Mucosa of descending colon (tissue), 3 donors: ENCODE measurements at regions not wholly inside any gene's neighbourhood (a gene's known extent, or its start where the extent isn't known, plus 50 kb on each side); places are given as distances from the start of the nearest gene placed in this dataset.
A peak's percentile ranks its signal among the peaks of the same experiment; 100 is the strongest.

ENCODE experiments used
- ATAC-seq: fragments of 200-7000 bp; cut with Tn5 transposase; one replicate; pipeline ENCODE4 v1.9.1; 2020; ENCODE audit warnings: mild to moderate bottlenecking, moderate library complexity
- DNase-seq, 3 donors: peaks; one replicate each; pipeline ENCODE4 v3.0.0-alpha.2; 2020
- H3K36me3 ChIP-seq: fragments of 200-600 bp; one replicate; pipeline ENCODE4 v1.8.0; 2021; ENCODE audit warnings: low read depth, mild to moderate bottlenecking
- H3K4me1 ChIP-seq: fragments of 200-600 bp; one replicate; pipeline ENCODE4 v1.8.0; 2021; ENCODE audit warnings: low read depth, mild to moderate bottlenecking
- H3K4me3 ChIP-seq: fragments of 200-600 bp; one replicate; pipeline ENCODE4 v1.8.0; 2021; ENCODE audit warnings: mild to moderate bottlenecking
- H3K9me3 ChIP-seq: fragments of 200-600 bp; one replicate; pipeline ENCODE4 v1.8.0; 2021; ENCODE audit warnings: mild to moderate bottlenecking
- CTCF ChIP-seq: fragments of 200-600 bp; IDR thresholded peaks from one replicate; pipeline ENCODE4 v1.8.0; 2022; ENCODE audit warnings: antibody characterized with exemption, mild to moderate bottlenecking
- intact Hi-C, 2 donors: fragments of 100-400 bp; cut with DNase I in 1 of 2; cut with micrococcal nuclease in 1 of 2; formaldehyde crosslinking; loops; one replicate each; pipeline versions ENCODE4 v1.11.0 to v1.11.1; 2022; cut with DNase I, micrococcal nuclease
- donor health status: DM: no; HTN: no; CAD: no; lungs with moderate emphysema.
- donor health status: DM: no; HTN: no; CAD: no.
- donor health status: DM: no; HTN: yes; CAD: no.

GRCh38 chr14:101473045-101473729 is 88.1 kb upstream of the DIO3 start:
- ATAC-seq (no peak), DNase-seq (no peak)
- no peaks in the 10 kb centered on the region for H3K9me3 ChIP-seq
- H3K36me3 ChIP-seq = no peaks in the 10 kb centered on the region
- peaks cover 19% of the 10 kb centered on the region for H3K4me1 ChIP-seq
- intact Hi-C loops = no loop called here
- no peak for TF ChIP-seq CTCF
- no peak overlapping the region for H3K4me3 ChIP-seq

- peak in 1 of 3 donors; percentile 3 for DNase-seq
- ATAC-seq = no peak
- Histone ChIP-seq H3K9me3 (no peaks in the 10 kb centered on the region), H3K36me3 (no peaks in the 10 kb centered on the region), H3K4me1 (peaks cover 19% of the 10 kb centered on the region), H3K4me3 (no peak overlapping the region)
- intact Hi-C loops = no loop called here
- TF ChIP-seq CTCF = no peak
Observed at GRCh38 chr14:101473795-101474562, 87.3 kb upstream of the DIO3 start.

DNA sequence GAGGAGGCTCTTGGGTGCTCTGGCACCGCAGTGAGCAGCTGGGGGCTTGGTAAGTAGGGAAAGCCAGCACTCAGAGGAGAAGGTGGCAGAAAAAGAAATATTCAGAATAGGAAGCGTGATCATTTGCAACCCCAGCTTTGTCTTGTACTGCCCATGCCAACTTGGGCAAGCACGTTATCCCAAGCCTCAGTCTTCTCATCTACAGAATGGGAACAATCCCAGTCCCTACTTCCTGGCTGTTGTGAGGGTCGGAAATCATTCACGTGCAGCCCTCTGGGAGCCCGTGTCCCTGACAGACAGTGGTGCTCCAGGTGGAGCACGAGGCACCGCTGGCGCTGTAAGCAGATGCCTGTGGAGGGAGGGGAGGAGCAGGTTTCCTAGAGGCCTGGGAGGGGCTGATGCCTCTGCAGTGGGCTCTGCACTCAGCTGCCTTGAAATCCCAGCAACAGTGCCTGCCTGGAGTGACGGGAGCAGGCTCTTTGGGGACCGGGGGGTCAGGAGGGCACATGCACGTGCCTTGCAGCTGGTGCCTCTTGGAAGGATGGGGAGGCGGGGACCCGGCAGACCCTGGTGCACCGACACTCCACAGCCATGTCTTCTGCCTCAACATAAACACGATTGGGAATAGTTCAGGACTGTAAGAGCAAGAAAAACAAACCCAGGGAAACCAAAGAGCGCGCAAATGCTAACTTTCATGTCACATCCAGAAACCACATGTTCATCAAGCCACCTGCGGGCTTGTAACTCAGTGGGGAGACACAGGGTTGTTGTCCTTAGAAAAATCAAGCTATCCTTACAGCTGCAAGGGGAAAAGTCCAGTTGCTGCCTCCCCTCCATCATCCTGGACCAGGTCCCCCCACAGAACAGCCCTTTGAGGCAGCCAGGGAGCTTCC is 86.5 kb upstream of the DIO3 start:
- peaks cover 19% of the 10 kb centered on the region for H3K4me1 ChIP-seq
- H3K9me3 ChIP-seq = no peaks in the 10 kb centered on the region
- TF ChIP-seq CTCF = no peak
- H3K4me3 ChIP-seq = no peak overlapping the region
- DNase-seq (peak in 1 of 3 donors; percentile 29), ATAC-seq (no peak)
- H3K36me3 ChIP-seq = no peaks in the 10 kb centered on the region
- intact Hi-C loops = no loop called here

DNA sequence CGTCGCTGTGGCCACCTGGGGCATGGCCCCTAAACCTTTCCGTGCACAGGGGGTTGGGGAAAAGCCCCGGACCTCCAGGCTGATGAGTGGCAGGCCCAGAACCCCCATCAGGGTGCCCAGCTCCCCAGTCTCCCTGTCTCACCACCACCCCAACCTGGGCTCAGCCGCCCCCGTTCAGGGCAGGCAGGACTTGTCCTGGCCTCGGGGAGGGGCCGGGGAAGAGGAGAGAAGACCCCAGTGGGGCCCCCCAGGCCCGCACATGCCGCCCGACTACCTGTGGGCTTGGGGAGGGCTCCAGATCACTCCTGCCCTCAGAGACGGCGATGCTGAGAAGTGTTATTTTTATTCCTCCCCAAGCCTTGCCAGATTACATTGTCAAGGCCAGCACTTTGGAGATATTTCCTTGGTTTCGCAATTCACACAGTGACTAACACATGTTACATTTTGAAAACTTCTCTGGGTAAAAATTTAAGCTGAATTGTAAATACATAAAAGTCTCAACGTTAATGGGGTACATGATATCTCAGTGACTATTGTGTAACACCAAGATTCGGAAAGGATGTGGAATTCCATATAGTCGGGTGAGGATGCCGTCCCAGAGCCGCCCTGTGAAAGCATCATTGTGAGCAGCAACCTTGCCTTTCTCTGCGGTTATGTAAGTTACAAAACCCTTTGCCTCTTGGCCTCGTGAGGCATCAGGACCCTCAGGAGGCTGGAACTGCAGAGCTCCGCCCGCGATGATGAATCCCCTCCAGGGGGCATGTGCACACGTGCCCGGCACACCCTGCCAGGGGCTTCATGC is 85.6 kb upstream of the DIO3 start:
- DNase-seq = no peak
- Histone ChIP-seq H3K36me3 (no peaks in the 10 kb centered on the region), H3K4me3 (no peak overlapping the region), H3K9me3 (no peaks in the 10 kb centered on the region), H3K4me1 (peaks cover 19% of the 10 kb centered on the region)
- ATAC-seq = peak; percentile 22
- intact Hi-C loops = no loop called here
- no peak for TF ChIP-seq CTCF

DNA sequence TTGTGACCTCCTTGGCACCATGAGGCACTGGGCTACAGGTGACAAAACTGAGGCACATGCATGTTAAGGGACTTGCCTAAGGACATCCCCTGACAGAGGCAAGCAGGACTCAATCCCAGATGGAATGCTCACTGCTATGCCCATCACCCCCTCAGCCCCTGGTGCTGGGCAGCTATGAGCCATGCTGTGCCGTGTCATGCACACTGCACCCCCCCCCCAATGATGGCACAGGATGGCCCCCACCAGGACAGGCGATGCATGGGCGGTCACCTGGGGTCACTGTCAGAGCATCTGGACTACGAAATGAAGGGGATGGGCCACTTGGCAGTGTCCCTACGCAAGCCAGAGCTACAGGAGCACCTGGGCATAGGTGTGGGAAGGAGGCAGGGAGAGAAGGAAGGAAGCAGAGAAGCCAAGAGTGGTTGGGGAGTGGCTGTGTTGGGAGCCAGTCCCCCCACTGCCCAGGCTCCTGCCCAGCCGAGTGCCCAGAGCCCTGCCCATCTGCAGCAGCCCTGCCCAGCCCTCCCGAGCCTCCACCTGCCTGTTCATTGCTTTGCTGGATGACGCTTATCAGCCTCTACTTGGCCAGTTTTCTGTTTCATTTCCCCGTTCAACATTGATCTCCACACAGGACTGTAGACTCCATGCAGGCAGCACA is 84.9 kb upstream of the DIO3 start:
- H3K4me1 ChIP-seq = peaks cover 19% of the 10 kb centered on the region
- TF ChIP-seq CTCF = no peak
- peak; percentile 83 for ATAC-seq
- intact Hi-C loops = no loop called here
- H3K9me3 ChIP-seq = no peaks in the 10 kb centered on the region
- no peak overlapping the region for H3K4me3 ChIP-seq
- no peaks in the 10 kb centered on the region for H3K36me3 ChIP-seq
- peak; percentile 61 to 75 (median 70) for DNase-seq
